ENCODE measurements at regions not wholly inside any gene's neighbourhood (a gene's known extent, or its start where the extent isn't known, plus 50 kb on each side); places are given as distances from the start of the nearest gene placed in this dataset.

DNA sequence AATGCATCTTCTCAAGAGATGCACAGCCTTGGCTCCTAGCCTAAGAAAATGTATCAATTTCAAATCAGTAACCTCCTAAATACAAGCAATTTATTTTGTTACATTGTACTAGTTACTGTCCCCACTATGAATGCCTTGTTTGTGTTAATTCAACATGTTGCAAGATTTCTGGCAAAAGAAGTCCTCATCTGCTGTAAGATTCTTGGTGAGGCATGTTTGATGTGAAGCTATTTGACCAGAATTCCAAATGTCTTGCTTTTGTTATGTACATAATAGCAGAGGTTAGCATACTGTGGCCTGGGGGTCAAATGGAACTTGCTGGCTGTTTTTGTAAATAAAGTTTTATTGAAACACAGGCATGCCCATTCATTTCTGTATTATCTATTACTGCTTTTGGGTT, 1023.1 kb upstream of the WWC1 start:
- no peak for TF ChIP-seq CTCF (IDR thresholded peaks at IDR 0.05)
- no peaks in the 10 kb centered on the region for H3K36me3 ChIP-seq
- DNase-seq (ENCODE audit: low spot score) = no peak
- H3K27me3 ChIP-seq = no peaks in the 10 kb centered on the region
- H3K27ac ChIP-seq = no peak overlapping the region
- no peaks in the 10 kb centered on the region for H3K9me3 ChIP-seq
- H3K4me3 ChIP-seq = no peak overlapping the region
- H3K4me1 ChIP-seq = no peaks in the 10 kb centered on the region

GRCh38 chr5:167269146-167269545, 1022.3 kb upstream of the WWC1 start:
- TF ChIP-seq CTCF (IDR thresholded peaks at IDR 0.05) = no peak
- no peak overlapping the region for H3K27ac ChIP-seq
- no peaks in the 10 kb centered on the region for H3K9me3 ChIP-seq
- H3K4me3 ChIP-seq = no peak overlapping the region
- no peaks in the 10 kb centered on the region for H3K36me3 ChIP-seq
- H3K27me3 ChIP-seq = no peaks in the 10 kb centered on the region
- DNase-seq (ENCODE audit: low spot score) = no peak
- H3K4me1 ChIP-seq = no peaks in the 10 kb centered on the region

- TF ChIP-seq CTCF (IDR thresholded peaks at IDR 0.05) = no peak
- Histone ChIP-seq H3K9me3 (no peaks in the 10 kb centered on the region), H3K27ac (no peak overlapping the region), H3K4me3 (no peak overlapping the region), H3K27me3 (no peaks in the 10 kb centered on the region), H3K36me3 (no peaks in the 10 kb centered on the region), H3K4me1 (no peaks in the 10 kb centered on the region)
- no peak for DNase-seq (ENCODE audit: low spot score)
Measured at GRCh38 chr5:167271081-167271480, 1020.4 kb upstream of the WWC1 start.

DNA sequence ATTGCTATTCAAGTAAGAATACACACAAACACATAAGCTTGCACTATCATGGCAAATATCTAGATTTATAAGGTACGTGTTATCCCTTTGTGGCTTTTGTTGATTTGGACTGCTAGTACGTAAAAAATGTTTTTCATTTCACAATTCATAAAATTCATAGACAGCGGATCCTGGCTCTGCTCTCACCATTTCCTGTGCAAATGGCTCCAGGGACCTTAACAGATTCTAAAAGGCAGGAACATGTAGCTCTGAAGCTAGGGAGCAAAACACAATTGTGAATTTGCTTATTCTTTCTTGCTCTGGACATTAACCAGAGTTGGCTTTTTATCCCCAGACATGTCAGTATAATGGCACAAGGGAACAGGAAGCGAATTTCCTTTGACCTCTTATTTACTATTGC, 1019.9 kb upstream of the WWC1 start:
- no peaks in the 10 kb centered on the region for H3K4me1 ChIP-seq
- no peak for TF ChIP-seq CTCF (IDR thresholded peaks at IDR 0.05)

DNA sequence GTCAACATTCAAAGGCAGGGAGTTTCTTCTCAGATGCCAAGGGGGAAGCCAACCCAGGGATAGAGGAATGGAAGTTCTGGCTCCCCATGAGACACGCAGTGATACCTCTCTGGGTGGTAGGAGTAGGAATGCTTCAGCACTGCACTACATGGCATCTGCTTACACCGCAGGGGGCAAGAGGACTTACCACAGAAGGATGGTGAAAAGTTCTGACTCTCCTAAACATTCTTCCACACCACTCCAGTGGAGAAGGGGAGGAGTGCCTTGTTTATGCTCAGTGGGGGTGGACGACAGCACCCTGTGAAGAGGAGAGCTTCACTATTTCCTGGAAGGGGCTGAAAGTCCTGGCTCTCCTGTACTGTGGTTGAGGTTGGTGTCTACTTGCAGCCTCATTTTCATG, 1011.3 kb upstream of the WWC1 start:
- Histone ChIP-seq H3K9me3 (no peaks in the 10 kb centered on the region), H3K27me3 (no peaks in the 10 kb centered on the region), H3K36me3 (no peaks in the 10 kb centered on the region), H3K4me3 (no peak overlapping the region), H3K27ac (no peak overlapping the region), H3K4me1 (no peaks in the 10 kb centered on the region)
- TF ChIP-seq CTCF (IDR thresholded peaks at IDR 0.05) = no peak
- no peak for DNase-seq (ENCODE audit: low spot score)

More for the DNA sequence above, 1019.9 kb upstream of the WWC1 start:
- no peak overlapping the region for H3K4me3 ChIP-seq
- H3K27me3 ChIP-seq = no peaks in the 10 kb centered on the region
- H3K9me3 ChIP-seq = no peaks in the 10 kb centered on the region
- no peak for DNase-seq (ENCODE audit: low spot score)
- no peak overlapping the region for H3K27ac ChIP-seq
- no peaks in the 10 kb centered on the region for H3K36me3 ChIP-seq

DNA sequence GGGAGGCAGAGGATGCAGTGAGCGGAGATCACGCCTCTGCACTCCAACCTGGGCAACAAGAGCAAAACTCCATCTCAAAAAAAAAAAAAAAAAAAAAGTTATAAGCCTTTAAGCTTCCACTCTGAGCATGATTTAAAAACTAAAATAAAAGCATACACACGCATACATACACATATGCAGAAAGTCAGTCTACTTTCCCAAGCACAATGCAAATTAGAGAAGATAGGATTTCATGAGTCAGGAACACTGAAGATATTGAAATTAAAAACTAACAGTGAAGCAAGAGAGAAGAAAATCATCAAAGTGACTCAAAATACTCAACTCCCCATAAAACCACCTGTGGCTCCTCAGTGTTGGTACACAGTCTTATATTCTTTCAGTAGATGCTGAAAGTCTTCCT, 1009.5 kb upstream of the WWC1 start:
- no peak overlapping the region for H3K4me3 ChIP-seq
- DNase-seq (ENCODE audit: low spot score) = no peak

More for the DNA sequence above, 1009.5 kb upstream of the WWC1 start:
- Histone ChIP-seq H3K4me1 (no peaks in the 10 kb centered on the region), H3K9me3 (no peaks in the 10 kb centered on the region), H3K36me3 (no peaks in the 10 kb centered on the region), H3K27me3 (no peaks in the 10 kb centered on the region), H3K27ac (no peak overlapping the region)
- no peak for TF ChIP-seq CTCF (IDR thresholded peaks at IDR 0.05)
